Neural cell (in vitro differentiated cells): ENCODE measurements at regions not wholly inside any gene's neighbourhood (a gene's known extent, or its start where the extent isn't known, plus 50 kb on each side); places are given as distances from the start of the nearest gene placed in this dataset.

Experiments
- H2AFZ ChIP-seq: fragments of 200-600, 300-800 bp; sonication (generic), shearing (Covaris generic); 2 replicates; pipeline ENCODE4 v1.6.0; 2014; ENCODE audit warnings: low read depth, mild to moderate bottlenecking, antibody characterized with exemption, low read length, moderate library complexity
- H3F3A ChIP-seq: fragments of 200-600 bp; shearing (Covaris generic); 2 replicates; pipeline ENCODE4 v1.6.1; 2016; ENCODE audit warnings: mild to moderate bottlenecking, moderate library complexity, mixed read lengths, antibody characterized with exemption, low read length; ENCODE audit not compliant: insufficient read depth, poor library complexity, severe bottlenecking
- H3K27ac ChIP-seq: fragments of 200-600, 300-800 bp; sonication (generic), shearing (Covaris generic); 2 replicates; pipeline ENCODE4 v1.5.1; 2014; ENCODE audit warnings: mild to moderate bottlenecking, low read length, moderate library complexity
- H3K27me3 ChIP-seq: fragments of 300-800, 200-600 bp; sonication (generic), shearing (Covaris generic); 2 replicates; pipeline ENCODE4 v1.6.0; 2014; ENCODE audit warnings: mild to moderate bottlenecking, low read depth, low read length, moderate library complexity; ENCODE audit not compliant: insufficient read depth
- H3K36me3 ChIP-seq: fragments of 300-800, 200-600 bp; sonication (generic), shearing (Covaris generic); 2 replicates; pipeline ENCODE4 v1.5.1; 2014; ENCODE audit warnings: mild to moderate bottlenecking, antibody characterized with exemption, low read length, moderate library complexity; ENCODE audit not compliant: insufficient read depth
- H3K4me2 ChIP-seq: fragments of 300-800, 200-600 bp; sonication (generic), shearing (Covaris generic); 2 replicates; pipeline ENCODE4 v1.6.0; 2014; ENCODE audit warnings: mild to moderate bottlenecking, low read length
- H3K4me3 ChIP-seq: fragments of 300-800, 200-600 bp; sonication (generic), shearing (Covaris generic); 2 replicates; pipeline ENCODE4 v1.5.1; 2014; ENCODE audit warnings: mild to moderate bottlenecking, low read length, moderate library complexity
- H3K79me2 ChIP-seq: fragments of 200-600 bp; shearing (Covaris generic); replicated peaks from 2 replicates; pipeline ENCODE4 v1.6.0; 2014; ENCODE audit warnings: mild to moderate bottlenecking, low read length, moderate library complexity; ENCODE audit not compliant: insufficient read depth
- H3K9ac ChIP-seq: fragments of 300-800, 200-600 bp; sonication (generic), shearing (Covaris generic); 2 replicates; pipeline ENCODE4 v1.6.1; 2016; ENCODE audit warnings: mild to moderate bottlenecking, low read length, mixed read lengths
- H3K9me2 ChIP-seq: fragments of 200-600 bp; shearing (Covaris generic); 2 replicates; pipeline ENCODE4 v1.6.1; 2016; ENCODE audit warnings: mild to moderate bottlenecking, low read length, mixed read lengths; ENCODE audit not compliant: insufficient read depth
- H3K9me3 ChIP-seq: fragments of 200-600, 300-800 bp; sonication (generic), shearing (Covaris generic); 2 replicates; pipeline ENCODE4 v1.6.1; 2016; ENCODE audit warnings: mild to moderate bottlenecking, mixed run types, low read length, moderate library complexity, mixed read lengths
- H4K20me1 ChIP-seq: fragments of 200-600 bp; shearing (Covaris generic); 2 replicates; pipeline ENCODE4 v1.6.1; 2016; ENCODE audit warnings: mild to moderate bottlenecking, mixed run types; ENCODE audit not compliant: insufficient read depth
- EP300 ChIP-seq: fragments of 450-650 bp; conservative IDR thresholded peaks from 2 replicates; pipeline ENCODE4 v1.6.1; 2014; ENCODE audit warnings: antibody characterized with exemption, mild to moderate bottlenecking, moderate library complexity; ENCODE audit not compliant: poor library complexity, severe bottlenecking
- EZH2 ChIP-seq: fragments of 200-600, 300-800 bp; shearing (Covaris generic), sonication (generic); IDR thresholded peaks from 2 replicates; pipeline ENCODE4 v1.6.1; 2014; ENCODE audit warnings: antibody characterized with exemption, low read length, borderline replicate concordance, mild to moderate bottlenecking; ENCODE audit not compliant: insufficient read depth, poor library complexity, severe bottlenecking
- MXI1 ChIP-seq: fragments of 450-650 bp; conservative IDR thresholded peaks from 2 replicates; pipeline ENCODE4 v1.6.1; 2014; ENCODE audit warnings: antibody characterized with exemption, mild to moderate bottlenecking; ENCODE audit not compliant: poor library complexity, severe bottlenecking
- POLR2AphosphoS5 ChIP-seq: IDR thresholded peaks from 2 replicates; pipeline ENCODE4 v1.6.1; 2012
- RAD21 ChIP-seq: fragments of 450-650 bp; conservative IDR thresholded peaks from 2 replicates; pipeline ENCODE4 v1.6.1; 2014; ENCODE audit warnings: antibody characterized with exemption, mild to moderate bottlenecking, moderate library complexity
- REST ChIP-seq: IDR thresholded peaks from 2 replicates; pipeline ENCODE4 v1.6.1; 2012; ENCODE audit warnings: borderline replicate concordance
- SMC3 ChIP-seq: fragments of 450-650 bp; conservative IDR thresholded peaks from 2 replicates; pipeline ENCODE4 v1.6.1; 2014; ENCODE audit warnings: antibody characterized with exemption, mild to moderate bottlenecking, moderate library complexity; ENCODE audit not compliant: poor library complexity
- TAF1 ChIP-seq: IDR thresholded peaks from 2 replicates; pipeline ENCODE4 v1.6.1; 2012; ENCODE audit warnings: low read depth
- TF ChIP-seq, protein P1 (sequence below): fragments of 450-650 bp; IDR thresholded peaks from 2 replicates; pipeline ENCODE4 v1.5.1; 2014; ENCODE audit warnings: antibody characterized with exemption, mild to moderate bottlenecking, moderate library complexity; ENCODE audit not compliant: poor library complexity, severe bottlenecking

GRCh38 chr10:8296090-8296733 is 241.7 kb downstream of the GATA3 start:
- H2AFZ ChIP-seq = no peak overlapping the region
- no peaks in the 10 kb centered on the region for H3K79me2 ChIP-seq
- H3F3A ChIP-seq = no peaks in the 10 kb centered on the region
- H3K27me3 ChIP-seq = no peaks in the 10 kb centered on the region
- H3K9ac ChIP-seq = no peak overlapping the region
- TF ChIP-seq POLR2AphosphoS5 = no peak
- TF ChIP-seq, protein P1, sequence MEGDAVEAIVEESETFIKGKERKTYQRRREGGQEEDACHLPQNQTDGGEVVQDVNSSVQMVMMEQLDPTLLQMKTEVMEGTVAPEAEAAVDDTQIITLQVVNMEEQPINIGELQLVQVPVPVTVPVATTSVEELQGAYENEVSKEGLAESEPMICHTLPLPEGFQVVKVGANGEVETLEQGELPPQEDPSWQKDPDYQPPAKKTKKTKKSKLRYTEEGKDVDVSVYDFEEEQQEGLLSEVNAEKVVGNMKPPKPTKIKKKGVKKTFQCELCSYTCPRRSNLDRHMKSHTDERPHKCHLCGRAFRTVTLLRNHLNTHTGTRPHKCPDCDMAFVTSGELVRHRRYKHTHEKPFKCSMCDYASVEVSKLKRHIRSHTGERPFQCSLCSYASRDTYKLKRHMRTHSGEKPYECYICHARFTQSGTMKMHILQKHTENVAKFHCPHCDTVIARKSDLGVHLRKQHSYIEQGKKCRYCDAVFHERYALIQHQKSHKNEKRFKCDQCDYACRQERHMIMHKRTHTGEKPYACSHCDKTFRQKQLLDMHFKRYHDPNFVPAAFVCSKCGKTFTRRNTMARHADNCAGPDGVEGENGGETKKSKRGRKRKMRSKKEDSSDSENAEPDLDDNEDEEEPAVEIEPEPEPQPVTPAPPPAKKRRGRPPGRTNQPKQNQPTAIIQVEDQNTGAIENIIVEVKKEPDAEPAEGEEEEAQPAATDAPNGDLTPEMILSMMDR = no peak
- TF ChIP-seq EP300 = no peak
- TF ChIP-seq SMC3 = no peak
- no peak for TF ChIP-seq RAD21
- no peak for TF ChIP-seq MXI1
- no peak for TF ChIP-seq EZH2
- TF ChIP-seq TAF1 = no peak
- TF ChIP-seq REST = no peak
- H3K9me2 ChIP-seq = no peaks in the 10 kb centered on the region
- H3K27ac ChIP-seq = no peak overlapping the region
- no peaks in the 10 kb centered on the region for H3K36me3 ChIP-seq
- no peak overlapping the region for H3K4me2 ChIP-seq
- no peaks in the 10 kb centered on the region for H4K20me1 ChIP-seq
- H3K9me3 ChIP-seq = no peaks in the 10 kb centered on the region
- H3K4me3 ChIP-seq = no peak overlapping the region

GRCh38 chr10:8296734-8297101 is 242.2 kb downstream of the GATA3 start:
- Histone ChIP-seq H3K79me2 (no peaks in the 10 kb centered on the region), H4K20me1 (no peaks in the 10 kb centered on the region), H3F3A (no peaks in the 10 kb centered on the region), H2AFZ (no peak overlapping the region), H3K27ac (no peak overlapping the region), H3K27me3 (no peaks in the 10 kb centered on the region), H3K4me2 (no peak overlapping the region), H3K4me3 (no peak overlapping the region), H3K36me3 (no peaks in the 10 kb centered on the region), H3K9ac (no peak overlapping the region), H3K9me2 (no peaks in the 10 kb centered on the region), H3K9me3 (no peaks in the 10 kb centered on the region)
- TF ChIP-seq, protein P1 = no peak
- TF ChIP-seq TAF1 = no peak
- TF ChIP-seq EP300 = no peak
- no peak for TF ChIP-seq MXI1
- TF ChIP-seq REST = no peak
- TF ChIP-seq EZH2 = no peak
- no peak for TF ChIP-seq POLR2AphosphoS5
- TF ChIP-seq SMC3 = no peak
- no peak for TF ChIP-seq RAD21
